HG03469 (cell line): ENCODE measurements at regions not wholly inside any gene's neighbourhood (a gene's known extent, or its start where the extent isn't known, plus 50 kb on each side); places are given as distances from the start of the nearest gene placed in this dataset.

Experiments used
- ATAC-seq: cut with Tn5 transposase; IDR thresholded peaks from one replicate; pipeline ENCODE4 v1.9.1; 2021; ENCODE audit warnings: mild to moderate bottlenecking, moderate library complexity, moderate number of reproducible peaks; ENCODE audit not compliant: unreplicated experiment

GRCh38 chr20:50415021-50415515 is 95.1 kb upstream of the PTPN1 start:
- no peak for ATAC-seq

GRCh38 chr20:50415516-50416268 is 94.5 kb upstream of the PTPN1 start:
- ATAC-seq: no peak

GRCh38 chr20:50416269-50417022 is 93.7 kb upstream of the PTPN1 start:
- no peak for ATAC-seq

- no peak for ATAC-seq
Measured at GRCh38 chr20:50417023-50417329, 93.2 kb upstream of the PTPN1 start.

GRCh38 chr20:50417484-50418235 is 92.5 kb upstream of the PTPN1 start:
- no peak for ATAC-seq

GRCh38 chr20:50418890-50419642 is 91.1 kb upstream of the PTPN1 start:
- no peak for ATAC-seq

GRCh38 chr20:50420380-50420779 is 89.8 kb upstream of the PTPN1 start:
- ATAC-seq: no peak

GRCh38 chr20:50421356-50422340 is 88.5 kb upstream of the PTPN1 start:
- no peak for ATAC-seq

GRCh38 chr20:50423758-50424157 is 86.4 kb upstream of the PTPN1 start:
- no peak for ATAC-seq

- no peak for ATAC-seq
Measured at GRCh38 chr20:50425076-50425475, 85.1 kb upstream of the PTPN1 start.

- no peak for ATAC-seq
Measured at GRCh38 chr20:50426866-50427718, 83.1 kb upstream of the PTPN1 start.

GRCh38 chr20:50427719-50428083 is 82.5 kb upstream of the PTPN1 start:
- no peak for ATAC-seq

GRCh38 chr20:50428097-50428828 is 81.9 kb upstream of the PTPN1 start:
- ATAC-seq: no peak

GRCh38 chr20:50429412-50429811 is 80.8 kb upstream of the PTPN1 start:
- ATAC-seq: no peak

GRCh38 chr20:50431066-50431450 is 79.1 kb upstream of the PTPN1 start:
- no peak for ATAC-seq

GRCh38 chr20:50433001-50433761 is 77.0 kb upstream of the PTPN1 start:
- ATAC-seq: no peak

GRCh38 chr20:50434321-50434652 is 75.9 kb upstream of the PTPN1 start:
- ATAC-seq: no peak
